HG03442 (cell line): ENCODE measurements at regions not wholly inside any gene's neighbourhood (a gene's known extent, or its start where the extent isn't known, plus 50 kb on each side); places are given as distances from the start of the nearest gene placed in this dataset.

Experiments
- ATAC-seq: cut with Tn5 transposase; IDR thresholded peaks from one replicate; pipeline ENCODE4 v1.9.1; 2021; ENCODE audit warnings: mild to moderate bottlenecking, moderate library complexity; ENCODE audit not compliant: unreplicated experiment

GRCh38 chr14:71525663-71526221 lies 406.5 kb upstream of the RGS6 start:
- ATAC-seq = no peak

- ATAC-seq = no peak
These were observed 405.8 kb upstream of the RGS6 start for GRCh38 chr14:71526388-71526787.

- ATAC-seq = no peak
These were observed 404.4 kb upstream of the RGS6 start for GRCh38 chr14:71527838-71528237.

- ATAC-seq = no peak
These were observed 402.4 kb upstream of the RGS6 start for GRCh38 chr14:71529848-71530247.

GRCh38 chr14:71532344-71532743 lies 399.9 kb upstream of the RGS6 start:
- no peak for ATAC-seq

- no peak for ATAC-seq
These were observed 399.4 kb upstream of the RGS6 start for GRCh38 chr14:71532790-71533189.

GRCh38 chr14:71533390-71533789 lies 398.8 kb upstream of the RGS6 start:
- ATAC-seq = no peak

- ATAC-seq = no peak
These were observed 398.4 kb upstream of the RGS6 start for GRCh38 chr14:71533800-71534199.

GRCh38 chr14:71534506-71534905 lies 397.7 kb upstream of the RGS6 start:
- ATAC-seq = no peak

GRCh38 chr14:71536015-71536740 lies 396.1 kb upstream of the RGS6 start:
- no peak for ATAC-seq

- no peak for ATAC-seq
These were observed 395.1 kb upstream of the RGS6 start for GRCh38 chr14:71536927-71537772.

- no peak for ATAC-seq
These were observed 393.9 kb upstream of the RGS6 start for GRCh38 chr14:71538288-71538687.

GRCh38 chr14:71538938-71539649 lies 393.1 kb upstream of the RGS6 start:
- no peak for ATAC-seq

GRCh38 chr14:71539650-71540285 lies 392.5 kb upstream of the RGS6 start:
- ATAC-seq = no peak

- ATAC-seq = no peak
These were observed 391.0 kb upstream of the RGS6 start for GRCh38 chr14:71541271-71541670.

- ATAC-seq = no peak
These were observed 390.1 kb upstream of the RGS6 start for GRCh38 chr14:71541973-71542690.

- no peak for ATAC-seq
These were observed 382.7 kb upstream of the RGS6 start for GRCh38 chr14:71549421-71550050.

- no peak for ATAC-seq
These were observed 381.9 kb upstream of the RGS6 start for GRCh38 chr14:71550367-71550766.

- no peak for ATAC-seq
These were observed 380.8 kb upstream of the RGS6 start for GRCh38 chr14:71551291-71551950.
